H1 (cell line): ENCODE measurements at regions not wholly inside any gene's neighbourhood (a gene's known extent, or its start where the extent isn't known, plus 50 kb on each side); places are given as distances from the start of the nearest gene placed in this dataset.

Experiments
- HDAC6 ChIP-seq: IDR thresholded peaks from one replicate; pipeline ENCODE4 v1.7.1; 2012; ENCODE audit warnings: low read depth, mild to moderate bottlenecking, inconsistent platforms, low read length, moderate library complexity
- PHF8 ChIP-seq: fragments of 200-600 bp; sonication (generic); conservative IDR thresholded peaks from 2 replicates; pipeline ENCODE4 v1.7.1; 2012; ENCODE audit warnings: low read depth, mild to moderate bottlenecking, inconsistent platforms, low read length, moderate library complexity
- TAF1 ChIP-seq: IDR thresholded peaks from 2 replicates; pipeline ENCODE4 v1.6.1; 2011; ENCODE audit warnings: mild to moderate bottlenecking, low read depth, low read length
- TF ChIP-seq, protein P1 (sequence below): fragments of 300-600 bp; sonication (generic); IDR thresholded peaks from 2 replicates; pipeline ENCODE4 v1.7.1; 2012; ENCODE audit warnings: low read length, moderate library complexity, mild to moderate bottlenecking, inconsistent platforms; ENCODE audit not compliant: insufficient replicate concordance

DNA sequence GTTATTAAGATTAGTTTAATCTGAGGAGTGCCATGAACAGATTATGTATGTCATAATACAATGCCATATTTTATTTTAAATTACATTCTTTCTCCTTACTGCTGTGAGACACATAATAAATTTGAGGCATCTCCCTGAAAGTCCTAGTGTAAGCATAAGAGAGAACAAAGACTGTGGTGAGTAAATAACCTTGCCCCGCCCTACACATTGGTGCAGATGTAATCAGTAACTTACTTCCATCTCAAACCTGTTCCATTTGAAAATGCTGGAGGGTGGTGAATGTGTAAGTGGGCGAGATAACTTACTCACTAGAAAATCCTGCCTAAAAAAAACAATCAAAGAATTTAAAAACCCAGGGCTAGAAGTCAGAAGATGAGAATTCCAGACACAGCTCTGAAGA lies 338.1 kb upstream of the SLIT2 start (continued):
- TF ChIP-seq, protein P1, sequence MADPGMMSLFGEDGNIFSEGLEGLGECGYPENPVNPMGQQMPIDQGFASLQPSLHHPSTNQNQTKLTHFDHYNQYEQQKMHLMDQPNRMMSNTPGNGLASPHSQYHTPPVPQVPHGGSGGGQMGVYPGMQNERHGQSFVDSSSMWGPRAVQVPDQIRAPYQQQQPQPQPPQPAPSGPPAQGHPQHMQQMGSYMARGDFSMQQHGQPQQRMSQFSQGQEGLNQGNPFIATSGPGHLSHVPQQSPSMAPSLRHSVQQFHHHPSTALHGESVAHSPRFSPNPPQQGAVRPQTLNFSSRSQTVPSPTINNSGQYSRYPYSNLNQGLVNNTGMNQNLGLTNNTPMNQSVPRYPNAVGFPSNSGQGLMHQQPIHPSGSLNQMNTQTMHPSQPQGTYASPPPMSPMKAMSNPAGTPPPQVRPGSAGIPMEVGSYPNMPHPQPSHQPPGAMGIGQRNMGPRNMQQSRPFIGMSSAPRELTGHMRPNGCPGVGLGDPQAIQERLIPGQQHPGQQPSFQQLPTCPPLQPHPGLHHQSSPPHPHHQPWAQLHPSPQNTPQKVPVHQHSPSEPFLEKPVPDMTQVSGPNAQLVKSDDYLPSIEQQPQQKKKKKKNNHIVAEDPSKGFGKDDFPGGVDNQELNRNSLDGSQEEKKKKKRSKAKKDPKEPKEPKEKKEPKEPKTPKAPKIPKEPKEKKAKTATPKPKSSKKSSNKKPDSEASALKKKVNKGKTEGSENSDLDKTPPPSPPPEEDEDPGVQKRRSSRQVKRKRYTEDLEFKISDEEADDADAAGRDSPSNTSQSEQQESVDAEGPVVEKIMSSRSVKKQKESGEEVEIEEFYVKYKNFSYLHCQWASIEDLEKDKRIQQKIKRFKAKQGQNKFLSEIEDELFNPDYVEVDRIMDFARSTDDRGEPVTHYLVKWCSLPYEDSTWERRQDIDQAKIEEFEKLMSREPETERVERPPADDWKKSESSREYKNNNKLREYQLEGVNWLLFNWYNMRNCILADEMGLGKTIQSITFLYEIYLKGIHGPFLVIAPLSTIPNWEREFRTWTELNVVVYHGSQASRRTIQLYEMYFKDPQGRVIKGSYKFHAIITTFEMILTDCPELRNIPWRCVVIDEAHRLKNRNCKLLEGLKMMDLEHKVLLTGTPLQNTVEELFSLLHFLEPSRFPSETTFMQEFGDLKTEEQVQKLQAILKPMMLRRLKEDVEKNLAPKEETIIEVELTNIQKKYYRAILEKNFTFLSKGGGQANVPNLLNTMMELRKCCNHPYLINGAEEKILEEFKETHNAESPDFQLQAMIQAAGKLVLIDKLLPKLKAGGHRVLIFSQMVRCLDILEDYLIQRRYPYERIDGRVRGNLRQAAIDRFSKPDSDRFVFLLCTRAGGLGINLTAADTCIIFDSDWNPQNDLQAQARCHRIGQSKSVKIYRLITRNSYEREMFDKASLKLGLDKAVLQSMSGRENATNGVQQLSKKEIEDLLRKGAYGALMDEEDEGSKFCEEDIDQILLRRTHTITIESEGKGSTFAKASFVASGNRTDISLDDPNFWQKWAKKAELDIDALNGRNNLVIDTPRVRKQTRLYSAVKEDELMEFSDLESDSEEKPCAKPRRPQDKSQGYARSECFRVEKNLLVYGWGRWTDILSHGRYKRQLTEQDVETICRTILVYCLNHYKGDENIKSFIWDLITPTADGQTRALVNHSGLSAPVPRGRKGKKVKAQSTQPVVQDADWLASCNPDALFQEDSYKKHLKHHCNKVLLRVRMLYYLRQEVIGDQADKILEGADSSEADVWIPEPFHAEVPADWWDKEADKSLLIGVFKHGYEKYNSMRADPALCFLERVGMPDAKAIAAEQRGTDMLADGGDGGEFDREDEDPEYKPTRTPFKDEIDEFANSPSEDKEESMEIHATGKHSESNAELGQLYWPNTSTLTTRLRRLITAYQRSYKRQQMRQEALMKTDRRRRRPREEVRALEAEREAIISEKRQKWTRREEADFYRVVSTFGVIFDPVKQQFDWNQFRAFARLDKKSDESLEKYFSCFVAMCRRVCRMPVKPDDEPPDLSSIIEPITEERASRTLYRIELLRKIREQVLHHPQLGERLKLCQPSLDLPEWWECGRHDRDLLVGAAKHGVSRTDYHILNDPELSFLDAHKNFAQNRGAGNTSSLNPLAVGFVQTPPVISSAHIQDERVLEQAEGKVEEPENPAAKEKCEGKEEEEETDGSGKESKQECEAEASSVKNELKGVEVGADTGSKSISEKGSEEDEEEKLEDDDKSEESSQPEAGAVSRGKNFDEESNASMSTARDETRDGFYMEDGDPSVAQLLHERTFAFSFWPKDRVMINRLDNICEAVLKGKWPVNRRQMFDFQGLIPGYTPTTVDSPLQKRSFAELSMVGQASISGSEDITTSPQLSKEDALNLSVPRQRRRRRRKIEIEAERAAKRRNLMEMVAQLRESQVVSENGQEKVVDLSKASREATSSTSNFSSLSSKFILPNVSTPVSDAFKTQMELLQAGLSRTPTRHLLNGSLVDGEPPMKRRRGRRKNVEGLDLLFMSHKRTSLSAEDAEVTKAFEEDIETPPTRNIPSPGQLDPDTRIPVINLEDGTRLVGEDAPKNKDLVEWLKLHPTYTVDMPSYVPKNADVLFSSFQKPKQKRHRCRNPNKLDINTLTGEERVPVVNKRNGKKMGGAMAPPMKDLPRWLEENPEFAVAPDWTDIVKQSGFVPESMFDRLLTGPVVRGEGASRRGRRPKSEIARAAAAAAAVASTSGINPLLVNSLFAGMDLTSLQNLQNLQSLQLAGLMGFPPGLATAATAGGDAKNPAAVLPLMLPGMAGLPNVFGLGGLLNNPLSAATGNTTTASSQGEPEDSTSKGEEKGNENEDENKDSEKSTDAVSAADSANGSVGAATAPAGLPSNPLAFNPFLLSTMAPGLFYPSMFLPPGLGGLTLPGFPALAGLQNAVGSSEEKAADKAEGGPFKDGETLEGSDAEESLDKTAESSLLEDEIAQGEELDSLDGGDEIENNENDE, result no peak
- TF ChIP-seq TAF1, result no peak
- TF ChIP-seq PHF8, result no peak
- TF ChIP-seq HDAC6, result no peak
